ENCODE measurements at regions not wholly inside any gene's neighbourhood (a gene's known extent, or its start where the extent isn't known, plus 50 kb on each side); places are given as distances from the start of the nearest gene placed in this dataset.

DNA sequence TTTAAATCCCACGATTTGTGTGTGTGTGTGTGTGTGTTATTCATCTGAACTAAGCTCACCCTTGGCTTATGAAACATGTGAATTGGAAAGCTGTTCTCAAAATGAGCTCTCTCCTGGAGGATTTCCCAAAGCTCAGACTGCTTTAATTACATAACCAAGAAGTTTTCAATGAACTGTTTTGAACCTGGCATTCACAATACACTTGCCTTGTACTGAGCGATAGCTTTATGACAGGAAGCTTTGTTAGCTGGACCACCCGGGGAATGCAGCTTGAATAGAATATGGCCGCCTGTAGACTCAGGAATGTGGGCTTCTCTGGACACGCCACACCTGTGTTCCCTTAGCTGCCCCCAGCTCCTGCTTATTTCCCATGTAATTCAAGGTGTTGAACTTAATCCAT, 71.4 kb upstream of the PREP start:
- DNase-seq (ENCODE audit: low spot score in 2 of 2, unreplicated experiment in 2 of 2), result no peak
- Mint-ChIP-seq H3K4me1 (no peaks in the 10 kb centered on the region), H3K27me3 (ENCODE audit: low read depth) (peaks cover 26% of the 10 kb centered on the region), H3K36me3 (peaks cover 6% of the 10 kb centered on the region), H3K27ac (no peak overlapping the region), H3K9me3 (peaks cover 21% of the 10 kb centered on the region), H3K4me3 (no peak overlapping the region)
- TF ChIP-seq, protein P1, sequence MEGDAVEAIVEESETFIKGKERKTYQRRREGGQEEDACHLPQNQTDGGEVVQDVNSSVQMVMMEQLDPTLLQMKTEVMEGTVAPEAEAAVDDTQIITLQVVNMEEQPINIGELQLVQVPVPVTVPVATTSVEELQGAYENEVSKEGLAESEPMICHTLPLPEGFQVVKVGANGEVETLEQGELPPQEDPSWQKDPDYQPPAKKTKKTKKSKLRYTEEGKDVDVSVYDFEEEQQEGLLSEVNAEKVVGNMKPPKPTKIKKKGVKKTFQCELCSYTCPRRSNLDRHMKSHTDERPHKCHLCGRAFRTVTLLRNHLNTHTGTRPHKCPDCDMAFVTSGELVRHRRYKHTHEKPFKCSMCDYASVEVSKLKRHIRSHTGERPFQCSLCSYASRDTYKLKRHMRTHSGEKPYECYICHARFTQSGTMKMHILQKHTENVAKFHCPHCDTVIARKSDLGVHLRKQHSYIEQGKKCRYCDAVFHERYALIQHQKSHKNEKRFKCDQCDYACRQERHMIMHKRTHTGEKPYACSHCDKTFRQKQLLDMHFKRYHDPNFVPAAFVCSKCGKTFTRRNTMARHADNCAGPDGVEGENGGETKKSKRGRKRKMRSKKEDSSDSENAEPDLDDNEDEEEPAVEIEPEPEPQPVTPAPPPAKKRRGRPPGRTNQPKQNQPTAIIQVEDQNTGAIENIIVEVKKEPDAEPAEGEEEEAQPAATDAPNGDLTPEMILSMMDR (IDR thresholded peaks at IDR 0.05; ENCODE audit: unreplicated experiment), result no peak

DNA sequence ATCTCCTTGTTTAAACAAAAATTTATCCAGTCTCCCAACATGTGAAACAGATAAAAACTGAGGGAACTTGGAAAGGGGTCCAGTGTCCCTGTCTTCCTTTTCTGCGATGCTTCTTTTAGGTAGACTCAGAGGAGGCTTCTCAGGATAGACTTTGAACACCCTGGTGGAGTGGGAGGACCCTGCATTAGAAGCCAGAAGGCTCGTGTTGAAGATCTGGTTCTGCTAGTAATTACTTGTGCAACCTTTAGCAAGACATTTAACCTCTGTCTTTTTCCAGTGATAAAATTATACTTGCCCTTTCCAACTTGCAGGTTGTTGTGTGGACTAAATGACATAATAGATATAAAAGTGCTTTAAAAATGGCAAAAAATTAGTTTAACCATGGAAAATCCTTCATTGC, 67.1 kb upstream of the PREP start:
- peaks cover 22% of the 10 kb centered on the region for H3K9me3 Mint-ChIP-seq
- no peak for DNase-seq (ENCODE audit: low spot score in 2 of 2, unreplicated experiment in 2 of 2)
- H3K36me3 Mint-ChIP-seq, result peaks cover 7% of the 10 kb centered on the region
- no peak overlapping the region for H3K27ac Mint-ChIP-seq
- H3K4me1 Mint-ChIP-seq, result no peaks in the 10 kb centered on the region
- TF ChIP-seq, protein P1 (IDR thresholded peaks at IDR 0.05; ENCODE audit: unreplicated experiment), result no peak
- no peak overlapping the region for H3K4me3 Mint-ChIP-seq
- peaks cover 24% of the 10 kb centered on the region for H3K27me3 Mint-ChIP-seq (ENCODE audit: low read depth)

DNA sequence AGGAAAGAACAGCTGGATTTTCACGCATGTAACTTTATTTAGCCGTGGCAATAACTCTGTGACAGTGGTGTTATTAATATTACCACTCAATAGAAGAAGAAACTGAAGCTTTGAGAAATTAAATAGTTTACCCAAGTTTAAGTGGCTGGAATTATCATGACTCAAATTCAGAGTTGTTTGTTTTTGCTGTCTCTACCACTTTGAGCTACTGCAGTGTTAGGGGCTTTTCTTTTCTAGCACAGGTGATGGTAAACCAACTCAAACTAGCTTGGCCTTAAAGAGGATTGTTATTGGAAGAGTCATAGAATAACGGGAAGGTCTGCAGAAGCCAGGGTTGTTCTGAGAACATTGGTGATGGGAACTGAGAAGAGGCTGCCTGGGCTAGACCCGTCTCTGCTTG, 66.0 kb upstream of the PREP start:
- TF ChIP-seq, protein P1 (IDR thresholded peaks at IDR 0.05; ENCODE audit: unreplicated experiment), result no peak
- Mint-ChIP-seq H3K27me3 (ENCODE audit: low read depth) (peaks cover 20% of the 10 kb centered on the region), H3K4me1 (no peaks in the 10 kb centered on the region), H3K36me3 (peaks cover 7% of the 10 kb centered on the region), H3K9me3 (peaks cover 33% of the 10 kb centered on the region), H3K4me3 (no peak overlapping the region), H3K27ac (no peak overlapping the region)
- no peak for DNase-seq (ENCODE audit: low spot score in 2 of 2, unreplicated experiment in 2 of 2)

DNA sequence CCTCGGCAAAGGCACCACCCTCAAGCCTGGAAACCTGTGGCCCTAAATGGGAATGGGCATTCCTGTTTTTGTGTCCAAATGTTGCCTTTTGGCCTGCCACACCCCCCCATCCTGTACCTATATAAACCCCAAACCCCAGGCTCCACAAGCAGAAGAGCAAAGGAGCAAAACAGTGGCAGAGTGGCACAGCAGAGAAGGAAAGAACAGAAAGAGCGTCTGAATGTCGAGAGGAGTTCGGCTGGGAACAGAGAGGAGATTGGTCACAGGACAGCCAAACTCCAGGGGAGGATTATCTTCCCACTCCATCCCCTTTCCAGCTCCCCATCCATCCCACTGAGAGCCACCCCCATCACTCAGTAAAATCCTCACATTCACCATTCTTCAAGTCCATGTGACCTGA, 58.0 kb upstream of the PREP start:
- DNase-seq (ENCODE audit: low spot score in 2 of 2, unreplicated experiment in 2 of 2), result no peak
- Mint-ChIP-seq H3K4me3 (no peak overlapping the region), H3K4me1 (no peaks in the 10 kb centered on the region), H3K27me3 (ENCODE audit: low read depth) (peaks cover 8% of the 10 kb centered on the region), H3K9me3 (peaks cover 23% of the 10 kb centered on the region), H3K27ac (no peak overlapping the region), H3K36me3 (peaks cover 5% of the 10 kb centered on the region)
- TF ChIP-seq, protein P1 (IDR thresholded peaks at IDR 0.05; ENCODE audit: unreplicated experiment), result no peak

DNA sequence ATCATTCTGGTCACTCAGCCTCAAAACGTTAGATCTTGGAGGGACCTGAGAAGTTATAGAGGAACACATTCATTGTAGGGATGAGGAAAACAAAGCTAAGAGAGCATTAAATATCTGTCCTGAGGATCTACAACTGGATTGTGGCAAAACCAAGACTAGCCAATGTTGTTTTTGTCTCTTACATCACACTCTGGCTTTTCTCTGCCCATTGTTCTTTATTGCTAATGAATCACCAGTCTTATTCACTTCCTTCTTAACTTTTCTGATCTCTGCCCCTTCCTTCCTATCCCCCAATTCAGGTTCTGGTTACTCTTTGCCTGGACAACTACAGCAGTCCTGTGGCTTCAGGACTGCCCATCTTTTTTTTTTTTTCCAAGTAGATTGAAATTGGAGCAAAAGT, 57.0 kb upstream of the PREP start:
- H3K4me3 Mint-ChIP-seq, result no peak overlapping the region
- TF ChIP-seq, protein P1 (IDR thresholded peaks at IDR 0.05; ENCODE audit: unreplicated experiment), result no peak
- peaks cover 8% of the 10 kb centered on the region for H3K27me3 Mint-ChIP-seq (ENCODE audit: low read depth)
- H3K4me1 Mint-ChIP-seq, result no peaks in the 10 kb centered on the region
- no peak overlapping the region for H3K27ac Mint-ChIP-seq
- DNase-seq (ENCODE audit: low spot score in 2 of 2, unreplicated experiment in 2 of 2), result no peak
- H3K36me3 Mint-ChIP-seq, result no peaks in the 10 kb centered on the region
- peaks cover 16% of the 10 kb centered on the region for H3K9me3 Mint-ChIP-seq

DNA sequence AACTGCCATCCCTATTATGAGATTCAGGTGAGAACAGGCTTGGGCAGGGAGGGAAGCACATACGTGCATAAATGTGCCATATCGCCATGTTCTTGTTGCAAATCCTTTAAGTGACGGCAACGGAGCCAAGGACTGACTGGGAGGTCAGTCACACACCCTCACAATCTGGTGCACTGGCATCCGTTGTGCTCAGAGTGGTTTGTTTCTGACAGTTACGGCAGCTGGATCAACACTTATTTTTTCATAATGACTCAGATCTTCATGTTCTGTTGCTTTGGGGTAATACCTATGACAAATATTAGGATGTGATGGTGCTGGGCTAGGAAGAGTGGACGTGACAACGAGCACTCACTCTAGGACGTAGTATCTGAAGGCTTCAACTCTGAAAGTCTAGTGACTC, 56.2 kb upstream of the PREP start:
- Mint-ChIP-seq H3K4me3 (no peak overlapping the region), H3K27me3 (ENCODE audit: low read depth) (peaks cover 15% of the 10 kb centered on the region), H3K27ac (no peak overlapping the region), H3K36me3 (no peaks in the 10 kb centered on the region), H3K9me3 (peaks cover 14% of the 10 kb centered on the region), H3K4me1 (no peaks in the 10 kb centered on the region)
- TF ChIP-seq, protein P1 (IDR thresholded peaks at IDR 0.05; ENCODE audit: unreplicated experiment), result no peak
- no peak for DNase-seq (ENCODE audit: low spot score in 2 of 2, unreplicated experiment in 2 of 2)
